Astrocyte of the cerebellum (primary cell): ENCODE measurements at regions not wholly inside any gene's neighbourhood (a gene's known extent, or its start where the extent isn't known, plus 50 kb on each side); places are given as distances from the start of the nearest gene placed in this dataset.

ENCODE experiments used
- DNase-seq: peaks from one replicate; pipeline ENCODE4 v3.0.0-alpha.2; 2011; ENCODE audit warnings: low read depth
- H3K4me3 ChIP-seq: 2 replicates; pipeline ENCODE4 v1.5.1; 2011; ENCODE audit warnings: mild to moderate bottlenecking, low read depth, low read length, moderate library complexity
- in situ Hi-C: cut with HindIII; loops from 2 replicates; pipeline ENCODE4 v1.10.0; 2017; ENCODE audit warnings: low sequenced_read_pairs
- TF ChIP-seq, protein P1 (sequence below): IDR thresholded peaks from 2 replicates; pipeline ENCODE4 v1.5.1; 2012; ENCODE audit warnings: low read length, low read depth, moderate library complexity, mild to moderate bottlenecking; ENCODE audit errors: missing control alignments

DNA sequence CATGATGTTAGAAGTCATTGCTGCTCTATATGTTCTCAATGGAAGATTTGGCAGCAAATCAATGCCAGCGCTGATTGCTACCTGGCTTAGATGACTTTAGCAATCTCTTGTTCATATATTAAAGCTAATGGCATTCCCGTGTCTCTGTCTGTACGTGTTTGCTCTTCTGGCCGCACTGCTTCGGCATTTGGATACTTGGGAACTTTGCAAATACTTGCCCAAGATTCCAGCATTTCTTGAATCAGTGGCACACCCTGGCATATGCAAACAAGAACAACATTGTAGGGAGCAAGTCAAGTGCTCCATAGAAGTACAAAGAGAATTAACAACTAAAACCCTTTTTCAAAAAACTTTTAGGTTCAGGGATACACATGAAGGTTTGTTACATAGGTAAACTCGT is 128.9 kb upstream of the TMEM164 start:
- H3K4me3 ChIP-seq: no peak overlapping the region
- TF ChIP-seq, protein P1, sequence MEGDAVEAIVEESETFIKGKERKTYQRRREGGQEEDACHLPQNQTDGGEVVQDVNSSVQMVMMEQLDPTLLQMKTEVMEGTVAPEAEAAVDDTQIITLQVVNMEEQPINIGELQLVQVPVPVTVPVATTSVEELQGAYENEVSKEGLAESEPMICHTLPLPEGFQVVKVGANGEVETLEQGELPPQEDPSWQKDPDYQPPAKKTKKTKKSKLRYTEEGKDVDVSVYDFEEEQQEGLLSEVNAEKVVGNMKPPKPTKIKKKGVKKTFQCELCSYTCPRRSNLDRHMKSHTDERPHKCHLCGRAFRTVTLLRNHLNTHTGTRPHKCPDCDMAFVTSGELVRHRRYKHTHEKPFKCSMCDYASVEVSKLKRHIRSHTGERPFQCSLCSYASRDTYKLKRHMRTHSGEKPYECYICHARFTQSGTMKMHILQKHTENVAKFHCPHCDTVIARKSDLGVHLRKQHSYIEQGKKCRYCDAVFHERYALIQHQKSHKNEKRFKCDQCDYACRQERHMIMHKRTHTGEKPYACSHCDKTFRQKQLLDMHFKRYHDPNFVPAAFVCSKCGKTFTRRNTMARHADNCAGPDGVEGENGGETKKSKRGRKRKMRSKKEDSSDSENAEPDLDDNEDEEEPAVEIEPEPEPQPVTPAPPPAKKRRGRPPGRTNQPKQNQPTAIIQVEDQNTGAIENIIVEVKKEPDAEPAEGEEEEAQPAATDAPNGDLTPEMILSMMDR: no peak
- DNase-seq: no peak
- in situ Hi-C loops: no loop called here

DNA sequence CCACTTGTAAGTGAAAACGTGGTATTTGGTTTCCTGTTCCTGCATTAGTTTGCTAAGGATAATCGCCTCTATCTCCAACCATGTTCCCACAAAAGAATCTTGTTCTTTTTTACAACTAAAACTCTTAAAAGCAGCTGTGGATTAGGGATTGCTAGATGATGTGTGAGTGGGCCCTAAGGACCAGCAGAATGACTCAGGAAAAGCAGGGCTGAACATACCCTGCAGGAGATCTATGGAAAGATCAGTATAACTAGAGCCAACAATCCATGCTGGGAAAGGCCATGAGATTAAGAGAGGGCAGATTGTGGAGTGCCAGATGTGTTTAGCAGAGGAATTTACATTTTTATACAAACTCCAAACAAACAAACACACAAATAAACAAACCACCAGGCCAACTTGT is 128.4 kb upstream of the TMEM164 start:
- TF ChIP-seq, protein P1: no peak
- DNase-seq: no peak
- in situ Hi-C loops: no loop called here
- H3K4me3 ChIP-seq: no peak overlapping the region

DNA sequence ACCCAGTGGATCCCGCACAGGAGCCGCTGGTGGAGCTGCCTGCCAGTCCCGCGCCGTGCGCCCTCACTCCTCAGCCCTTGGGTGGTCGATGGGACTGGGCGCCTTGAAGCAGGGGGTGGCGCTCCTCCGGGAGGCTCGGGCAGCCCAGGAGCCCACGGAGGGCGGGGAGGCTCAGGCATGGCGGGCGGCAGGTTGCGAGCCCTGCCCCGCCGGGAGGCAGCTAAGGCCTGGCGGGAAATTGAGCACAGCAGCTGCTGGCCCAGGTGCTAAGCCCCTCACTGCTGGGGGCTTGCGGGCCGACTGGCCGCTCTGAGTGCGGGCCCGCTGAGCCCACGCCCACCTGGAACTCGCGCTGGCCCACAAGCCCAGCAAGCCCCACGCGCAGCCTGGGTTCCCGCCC is 127.1 kb upstream of the TMEM164 start:
- in situ Hi-C loops: no loop called here
- TF ChIP-seq, protein P1: no peak
- DNase-seq: no peak
- no peak overlapping the region for H3K4me3 ChIP-seq

DNA sequence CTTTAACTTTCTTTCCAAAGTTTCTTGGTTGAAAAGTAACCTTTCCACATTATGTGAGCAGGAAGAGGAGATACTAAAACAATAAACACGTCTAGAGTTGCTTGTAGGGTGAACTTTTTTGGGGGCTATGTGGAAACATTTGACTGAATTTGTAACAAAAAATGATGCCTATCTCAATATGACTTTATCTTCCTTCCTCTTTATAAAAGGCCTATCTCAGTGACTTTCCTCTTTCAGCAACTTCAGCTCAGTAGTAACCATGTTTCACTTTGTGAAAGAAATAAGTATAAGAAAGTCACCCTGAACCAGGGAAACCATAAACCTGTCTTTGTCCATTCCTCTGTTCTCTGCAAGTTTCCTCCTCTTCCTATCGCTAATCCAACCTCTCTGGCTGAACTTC is 124.7 kb upstream of the TMEM164 start:
- no peak overlapping the region for H3K4me3 ChIP-seq
- TF ChIP-seq, protein P1: no peak
- DNase-seq: no peak
- in situ Hi-C loops: no loop called here

DNA sequence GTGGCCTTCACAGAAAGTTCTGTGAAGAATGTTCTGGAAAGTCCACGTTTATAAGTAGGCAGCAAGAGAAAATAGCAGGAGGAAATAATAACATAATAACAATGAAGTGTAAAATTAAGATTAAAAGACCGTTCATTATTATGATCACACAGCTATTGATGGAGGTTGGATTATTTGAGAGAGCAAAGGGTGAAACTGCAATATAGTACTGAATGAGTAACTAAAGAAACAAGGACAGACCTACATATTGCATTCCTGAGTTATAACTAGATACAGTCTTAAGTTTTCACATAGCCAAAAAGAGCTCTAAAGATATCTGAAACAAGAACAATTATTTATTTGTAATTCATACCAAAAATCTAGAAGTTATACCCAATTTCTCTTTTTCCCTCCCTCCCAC is 122.9 kb upstream of the TMEM164 start:
- in situ Hi-C loops: loop anchor here (10.0 kb wide), 1 partner anchor 165 kb away; no protein-coding TSS in a partner anchor
- TF ChIP-seq, protein P1: no peak
- DNase-seq: no peak
- H3K4me3 ChIP-seq: no peak overlapping the region

DNA sequence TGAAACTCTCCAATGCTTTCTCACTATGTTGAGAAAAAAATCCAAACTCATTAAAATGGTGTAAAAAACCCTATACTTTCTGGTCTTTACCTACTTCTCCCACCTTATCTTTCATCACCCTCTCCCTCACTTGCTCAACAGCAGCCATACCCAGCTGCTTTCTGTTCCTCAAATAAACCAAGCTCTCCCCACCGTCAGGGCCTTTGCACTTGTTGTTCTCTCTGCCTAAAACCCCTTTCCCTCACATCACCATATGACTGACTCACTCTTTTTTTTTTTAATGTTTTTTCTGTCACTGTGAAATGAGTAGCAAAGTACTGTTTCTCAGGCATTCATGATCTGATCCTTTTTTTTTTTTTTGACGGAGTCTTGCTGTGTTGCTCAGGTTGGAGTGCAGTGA is 122.3 kb upstream of the TMEM164 start:
- in situ Hi-C loops: loop anchor here (10.0 kb wide), 1 partner anchor 166 kb away; no protein-coding TSS in a partner anchor
- no peak for DNase-seq
- TF ChIP-seq, protein P1: no peak
- no peak overlapping the region for H3K4me3 ChIP-seq
